GM23338 (cell line): ENCODE measurements at regions not wholly inside any gene's neighbourhood (a gene's known extent, or its start where the extent isn't known, plus 50 kb on each side); places are given as distances from the start of the nearest gene placed in this dataset.

Experiments
- ATAC-seq: fragments of 200-7000 bp; cut with Tn5 transposase; 3 replicates; pipeline ENCODE4 v1.9.1; 2020
- DNase-seq: peaks from one replicate; pipeline ENCODE4 v3.0.0-alpha.2; 2015; ENCODE audit warnings: low spot score
- H2AFZ ChIP-seq: fragments of 200-600 bp; sonication (generic); 2 replicates; pipeline ENCODE4 v1.8.0; 2016; ENCODE audit warnings: antibody characterized with exemption, mild to moderate bottlenecking, moderate library complexity
- H3F3A ChIP-seq: fragments of 200-600 bp; sonication (generic); replicated peaks from 2 replicates; pipeline ENCODE4 v1.8.0; 2017; ENCODE audit warnings: antibody characterized with exemption, mixed run types, low read depth
- H3K27ac ChIP-seq: fragments of 200-600 bp; sonication (generic); 2 replicates; pipeline ENCODE4 v1.6.1; 2016; ENCODE audit warnings: low read depth
- H3K27me3 ChIP-seq: fragments of 200-600 bp; sonication (generic); 2 replicates; pipeline ENCODE4 v1.8.0; 2016; ENCODE audit warnings: mild to moderate bottlenecking, mixed run types, moderate library complexity; ENCODE audit not compliant: insufficient read depth
- H3K36me3 ChIP-seq: fragments of 200-600 bp; sonication (generic); 2 replicates; pipeline ENCODE4 v1.8.0; 2016; ENCODE audit warnings: mild to moderate bottlenecking; ENCODE audit not compliant: insufficient read depth
- H3K4me1 ChIP-seq: fragments of 200-600 bp; sonication (generic); 2 replicates; pipeline ENCODE4 v1.8.0; 2016; ENCODE audit warnings: mild to moderate bottlenecking, moderate library complexity; ENCODE audit not compliant: insufficient read depth
- H3K4me2 ChIP-seq: fragments of 200-600 bp; sonication (generic); 2 replicates; pipeline ENCODE4 v1.7.1; 2017; ENCODE audit warnings: mixed run types
- H3K4me3 ChIP-seq: fragments of 200-600 bp; sonication (generic); 2 replicates; pipeline ENCODE4 v1.6.1; 2016; ENCODE audit warnings: mixed run types
- H3K79me2 ChIP-seq: fragments of 200-600 bp; sonication (generic); replicated peaks from 2 replicates; pipeline ENCODE4 v1.8.0; 2017; ENCODE audit warnings: mild to moderate bottlenecking; ENCODE audit not compliant: insufficient read depth
- H3K9me2 ChIP-seq: fragments of 200-600 bp; sonication (generic); 2 replicates; pipeline ENCODE4 v1.8.0; 2017; ENCODE audit not compliant: insufficient read depth
- H4K20me1 ChIP-seq: fragments of 200-600 bp; sonication (generic); replicated peaks from 2 replicates; pipeline ENCODE4 v1.8.0; 2017; ENCODE audit warnings: mild to moderate bottlenecking; ENCODE audit not compliant: insufficient read depth
- H3K27ac Mint-ChIP-seq: 2 replicates; pipeline ENCODE4 v1.8.0; 2020; ENCODE audit warnings: inconsistent platforms, mild to moderate bottlenecking, moderate library complexity, mixed read lengths
- H3K27me3 Mint-ChIP-seq: 3 replicates; pipeline ENCODE4 v1.8.0; 2022; ENCODE audit warnings: low read depth, mild to moderate bottlenecking, moderate library complexity, mixed read lengths, inconsistent platforms; ENCODE audit not compliant: insufficient read depth, poor library complexity
- H3K36me3 Mint-ChIP-seq: 3 replicates; pipeline ENCODE4 v1.8.0; 2021; ENCODE audit warnings: low read depth, mild to moderate bottlenecking, inconsistent platforms, moderate library complexity, mixed read lengths
- H3K4me1 Mint-ChIP-seq: 3 replicates; pipeline ENCODE4 v1.8.0; 2020; ENCODE audit warnings: mild to moderate bottlenecking, inconsistent platforms, mixed read lengths
- H3K4me3 Mint-ChIP-seq: 3 replicates; pipeline ENCODE4 v1.8.0; 2021; ENCODE audit warnings: moderate library complexity, mild to moderate bottlenecking, inconsistent platforms, mixed read lengths
- H3K9me3 Mint-ChIP-seq: 3 replicates; pipeline ENCODE4 v1.8.0; 2020; ENCODE audit warnings: moderate library complexity, mild to moderate bottlenecking, inconsistent platforms, mixed read lengths
- CREB1 ChIP-seq: fragments of 250-450 bp; sonication (Bioruptor Pico); IDR thresholded peaks from 2 replicates; pipeline ENCODE4 v1.5.0; 2020; ENCODE audit warnings: low read depth, mild to moderate bottlenecking, moderate library complexity
- EZH2 ChIP-seq: fragments of 200-600 bp; sonication (generic); IDR thresholded peaks from one replicate; pipeline ENCODE4 v1.8.0; 2017; ENCODE audit warnings: antibody characterized with exemption, mild to moderate bottlenecking, low read depth; ENCODE audit not compliant: unreplicated experiment
- EZH2phosphoT487 ChIP-seq: fragments of 200-600 bp; sonication (generic); IDR thresholded peaks from one replicate; pipeline ENCODE4 v1.8.1; 2018; ENCODE audit warnings: antibody characterized with exemption; ENCODE audit not compliant: unreplicated experiment
- JUNB ChIP-seq: IDR thresholded peaks from one replicate; pipeline ENCODE4 v1.6.1; 2016; ENCODE audit warnings: antibody characterized with exemption; ENCODE audit not compliant: unreplicated experiment
- NANOG ChIP-seq: IDR thresholded peaks from 2 replicates; pipeline ENCODE4 v1.6.1; 2016; ENCODE audit warnings: antibody characterized with exemption, borderline replicate concordance
- POLR2AphosphoS5 ChIP-seq: IDR thresholded peaks from 2 replicates; pipeline ENCODE4 v1.6.1; 2016; ENCODE audit warnings: antibody characterized with exemption, low read depth
- STAT1 ChIP-seq: IDR thresholded peaks from one replicate; pipeline ENCODE4 v1.6.1; 2016; ENCODE audit warnings: antibody characterized with exemption; ENCODE audit not compliant: unreplicated experiment
- ZNF114 ChIP-seq: fragments of 250-450 bp; sonication (Bioruptor Pico); IDR thresholded peaks from 2 replicates; pipeline ENCODE4 v1.5.0; 2020; ENCODE audit warnings: mild to moderate bottlenecking, moderate library complexity
- ZNF331 ChIP-seq: fragments of 250-450 bp; sonication (Bioruptor Pico); IDR thresholded peaks from 2 replicates; pipeline ENCODE4 v1.5.0; 2020; ENCODE audit warnings: low read depth, mild to moderate bottlenecking, moderate library complexity
- TF ChIP-seq, protein P1 (sequence below): IDR thresholded peaks from 2 replicates; pipeline ENCODE4 v1.6.1; 2016; ENCODE audit warnings: antibody characterized with exemption
- TF ChIP-seq, protein P2 (sequence below): fragments of 250-450 bp; sonication (Bioruptor Pico); IDR thresholded peaks from 2 replicates; pipeline ENCODE4 v1.5.0; 2020; ENCODE audit warnings: mild to moderate bottlenecking, moderate library complexity
- TF ChIP-seq, protein P3 (sequence below): IDR thresholded peaks from one replicate; pipeline ENCODE4 v1.6.1; 2018; ENCODE audit warnings: antibody characterized with exemption; ENCODE audit not compliant: unreplicated experiment
- TF ChIP-seq, protein P4 (sequence below), 2 experiments: fragments of 200-600 bp in 1 of 2; sonication (generic) in 1 of 2; conservative IDR thresholded peaks; 2 replicates each; pipeline versions ENCODE4 v1.5.1 to v1.6.1; 2016 to 2017; ENCODE audit warnings: antibody characterized with exemption in 2 of 2, low read depth in 2 of 2, mild to moderate bottlenecking in 2 of 2, moderate library complexity in 1 of 2

DNA sequence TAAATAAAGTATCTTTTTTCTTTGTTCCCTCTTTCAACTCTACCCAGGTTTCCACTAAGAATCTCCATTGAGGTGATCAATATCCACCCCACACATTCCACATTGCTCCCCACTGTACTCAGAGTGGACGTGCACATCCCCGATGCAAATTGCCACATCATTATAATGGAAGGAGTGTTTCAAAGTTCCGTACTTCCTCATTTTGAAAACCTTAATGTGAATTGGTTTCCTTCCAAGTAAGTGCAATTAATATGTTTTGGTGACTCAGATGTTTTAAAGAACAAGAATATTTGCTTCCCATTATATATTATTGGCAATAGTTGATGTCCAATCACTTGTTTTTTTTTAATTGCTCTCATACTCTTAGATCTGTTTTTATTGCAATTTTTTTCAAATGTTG, 463.6 kb downstream of the HACE1 start:
- no peak overlapping the region for H3K4me3 Mint-ChIP-seq
- Histone ChIP-seq H3K36me3 (no peaks in the 10 kb centered on the region), H3K27me3 (no peaks in the 10 kb centered on the region), H3K9me2 (no peaks in the 10 kb centered on the region), H3K4me1 (no peaks in the 10 kb centered on the region), H3F3A (no peaks in the 10 kb centered on the region), H4K20me1 (no peaks in the 10 kb centered on the region), H3K79me2 (no peaks in the 10 kb centered on the region), H3K4me2 (no peak overlapping the region), H2AFZ (no peak overlapping the region), H3K27ac (no peak overlapping the region), H3K4me3 (no peak overlapping the region)
- peaks cover 4% of the 10 kb centered on the region; the same call in 2 of the 3 replicates for H3K4me1 Mint-ChIP-seq
- no peak for ATAC-seq
- no peak overlapping the region for H3K27ac Mint-ChIP-seq
- no peaks in the 10 kb centered on the region for H3K36me3 Mint-ChIP-seq
- DNase-seq, result no peak
- H3K9me3 Mint-ChIP-seq, result no peaks in the 10 kb centered on the region
- TF ChIP-seq CREB1 (CRISPR knock-in tag), result no peak
- TF ChIP-seq, protein P1, sequence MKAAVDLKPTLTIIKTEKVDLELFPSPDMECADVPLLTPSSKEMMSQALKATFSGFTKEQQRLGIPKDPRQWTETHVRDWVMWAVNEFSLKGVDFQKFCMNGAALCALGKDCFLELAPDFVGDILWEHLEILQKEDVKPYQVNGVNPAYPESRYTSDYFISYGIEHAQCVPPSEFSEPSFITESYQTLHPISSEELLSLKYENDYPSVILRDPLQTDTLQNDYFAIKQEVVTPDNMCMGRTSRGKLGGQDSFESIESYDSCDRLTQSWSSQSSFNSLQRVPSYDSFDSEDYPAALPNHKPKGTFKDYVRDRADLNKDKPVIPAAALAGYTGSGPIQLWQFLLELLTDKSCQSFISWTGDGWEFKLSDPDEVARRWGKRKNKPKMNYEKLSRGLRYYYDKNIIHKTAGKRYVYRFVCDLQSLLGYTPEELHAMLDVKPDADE, result no peak
- TF ChIP-seq ZNF331 (CRISPR knock-in tag), result no peak
- TF ChIP-seq EZH2phosphoT487, result no peak
- no peak for TF ChIP-seq POLR2AphosphoS5
- no peak for TF ChIP-seq EZH2
- TF ChIP-seq NANOG, result no peak
- TF ChIP-seq, protein P2, sequence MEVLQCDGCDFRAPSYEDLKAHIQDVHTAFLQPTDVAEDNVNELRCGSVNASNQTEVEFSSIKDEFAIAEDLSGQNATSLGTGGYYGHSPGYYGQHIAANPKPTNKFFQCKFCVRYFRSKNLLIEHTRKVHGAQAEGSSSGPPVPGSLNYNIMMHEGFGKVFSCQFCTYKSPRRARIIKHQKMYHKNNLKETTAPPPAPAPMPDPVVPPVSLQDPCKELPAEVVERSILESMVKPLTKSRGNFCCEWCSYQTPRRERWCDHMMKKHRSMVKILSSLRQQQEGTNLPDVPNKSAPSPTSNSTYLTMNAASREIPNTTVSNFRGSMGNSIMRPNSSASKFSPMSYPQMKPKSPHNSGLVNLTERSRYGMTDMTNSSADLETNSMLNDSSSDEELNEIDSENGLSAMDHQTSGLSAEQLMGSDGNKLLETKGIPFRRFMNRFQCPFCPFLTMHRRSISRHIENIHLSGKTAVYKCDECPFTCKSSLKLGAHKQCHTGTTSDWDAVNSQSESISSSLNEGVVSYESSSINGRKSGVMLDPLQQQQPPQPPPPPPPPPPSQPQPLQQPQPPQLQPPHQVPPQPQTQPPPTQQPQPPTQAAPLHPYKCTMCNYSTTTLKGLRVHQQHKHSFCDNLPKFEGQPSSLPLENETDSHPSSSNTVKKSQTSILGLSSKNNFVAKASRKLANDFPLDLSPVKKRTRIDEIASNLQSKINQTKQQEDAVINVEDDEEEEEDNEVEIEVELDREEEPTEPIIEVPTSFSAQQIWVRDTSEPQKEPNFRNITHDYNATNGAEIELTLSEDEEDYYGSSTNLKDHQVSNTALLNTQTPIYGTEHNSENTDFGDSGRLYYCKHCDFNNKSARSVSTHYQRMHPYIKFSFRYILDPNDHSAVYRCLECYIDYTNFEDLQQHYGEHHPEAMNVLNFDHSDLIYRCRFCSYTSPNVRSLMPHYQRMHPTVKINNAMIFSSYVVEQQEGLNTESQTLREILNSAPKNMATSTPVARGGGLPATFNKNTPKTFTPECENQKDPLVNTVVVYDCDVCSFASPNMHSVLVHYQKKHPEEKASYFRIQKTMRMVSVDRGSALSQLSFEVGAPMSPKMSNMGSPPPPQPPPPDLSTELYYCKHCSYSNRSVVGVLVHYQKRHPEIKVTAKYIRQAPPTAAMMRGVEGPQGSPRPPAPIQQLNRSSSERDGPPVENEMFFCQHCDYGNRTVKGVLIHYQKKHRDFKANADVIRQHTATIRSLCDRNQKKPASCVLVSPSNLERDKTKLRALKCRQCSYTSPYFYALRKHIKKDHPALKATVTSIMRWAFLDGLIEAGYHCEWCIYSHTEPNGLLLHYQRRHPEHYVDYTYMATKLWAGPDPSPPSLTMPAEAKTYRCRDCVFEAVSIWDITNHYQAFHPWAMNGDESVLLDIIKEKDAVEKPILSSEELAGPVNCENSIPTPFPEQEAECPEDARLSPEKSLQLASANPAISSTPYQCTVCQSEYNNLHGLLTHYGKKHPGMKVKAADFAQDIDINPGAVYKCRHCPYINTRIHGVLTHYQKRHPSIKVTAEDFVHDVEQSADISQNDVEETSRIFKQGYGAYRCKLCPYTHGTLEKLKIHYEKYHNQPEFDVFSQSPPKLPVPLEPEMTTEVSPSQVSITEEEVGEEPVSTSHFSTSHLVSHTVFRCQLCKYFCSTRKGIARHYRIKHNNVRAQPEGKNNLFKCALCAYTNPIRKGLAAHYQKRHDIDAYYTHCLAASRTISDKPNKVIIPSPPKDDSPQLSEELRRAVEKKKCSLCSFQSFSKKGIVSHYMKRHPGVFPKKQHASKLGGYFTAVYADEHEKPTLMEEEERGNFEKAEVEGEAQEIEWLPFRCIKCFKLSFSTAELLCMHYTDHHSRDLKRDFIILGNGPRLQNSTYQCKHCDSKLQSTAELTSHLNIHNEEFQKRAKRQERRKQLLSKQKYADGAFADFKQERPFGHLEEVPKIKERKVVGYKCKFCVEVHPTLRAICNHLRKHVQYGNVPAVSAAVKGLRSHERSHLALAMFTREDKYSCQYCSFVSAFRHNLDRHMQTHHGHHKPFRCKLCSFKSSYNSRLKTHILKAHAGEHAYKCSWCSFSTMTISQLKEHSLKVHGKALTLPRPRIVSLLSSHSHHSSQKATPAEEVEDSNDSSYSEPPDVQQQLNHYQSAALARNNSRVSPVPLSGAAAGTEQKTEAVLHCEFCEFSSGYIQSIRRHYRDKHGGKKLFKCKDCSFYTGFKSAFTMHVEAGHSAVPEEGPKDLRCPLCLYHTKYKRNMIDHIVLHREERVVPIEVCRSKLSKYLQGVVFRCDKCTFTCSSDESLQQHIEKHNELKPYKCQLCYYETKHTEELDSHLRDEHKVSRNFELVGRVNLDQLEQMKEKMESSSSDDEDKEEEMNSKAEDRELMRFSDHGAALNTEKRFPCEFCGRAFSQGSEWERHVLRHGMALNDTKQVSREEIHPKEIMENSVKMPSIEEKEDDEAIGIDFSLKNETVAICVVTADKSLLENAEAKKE (CRISPR knock-in tag), result no peak
- TF ChIP-seq, protein P3, sequence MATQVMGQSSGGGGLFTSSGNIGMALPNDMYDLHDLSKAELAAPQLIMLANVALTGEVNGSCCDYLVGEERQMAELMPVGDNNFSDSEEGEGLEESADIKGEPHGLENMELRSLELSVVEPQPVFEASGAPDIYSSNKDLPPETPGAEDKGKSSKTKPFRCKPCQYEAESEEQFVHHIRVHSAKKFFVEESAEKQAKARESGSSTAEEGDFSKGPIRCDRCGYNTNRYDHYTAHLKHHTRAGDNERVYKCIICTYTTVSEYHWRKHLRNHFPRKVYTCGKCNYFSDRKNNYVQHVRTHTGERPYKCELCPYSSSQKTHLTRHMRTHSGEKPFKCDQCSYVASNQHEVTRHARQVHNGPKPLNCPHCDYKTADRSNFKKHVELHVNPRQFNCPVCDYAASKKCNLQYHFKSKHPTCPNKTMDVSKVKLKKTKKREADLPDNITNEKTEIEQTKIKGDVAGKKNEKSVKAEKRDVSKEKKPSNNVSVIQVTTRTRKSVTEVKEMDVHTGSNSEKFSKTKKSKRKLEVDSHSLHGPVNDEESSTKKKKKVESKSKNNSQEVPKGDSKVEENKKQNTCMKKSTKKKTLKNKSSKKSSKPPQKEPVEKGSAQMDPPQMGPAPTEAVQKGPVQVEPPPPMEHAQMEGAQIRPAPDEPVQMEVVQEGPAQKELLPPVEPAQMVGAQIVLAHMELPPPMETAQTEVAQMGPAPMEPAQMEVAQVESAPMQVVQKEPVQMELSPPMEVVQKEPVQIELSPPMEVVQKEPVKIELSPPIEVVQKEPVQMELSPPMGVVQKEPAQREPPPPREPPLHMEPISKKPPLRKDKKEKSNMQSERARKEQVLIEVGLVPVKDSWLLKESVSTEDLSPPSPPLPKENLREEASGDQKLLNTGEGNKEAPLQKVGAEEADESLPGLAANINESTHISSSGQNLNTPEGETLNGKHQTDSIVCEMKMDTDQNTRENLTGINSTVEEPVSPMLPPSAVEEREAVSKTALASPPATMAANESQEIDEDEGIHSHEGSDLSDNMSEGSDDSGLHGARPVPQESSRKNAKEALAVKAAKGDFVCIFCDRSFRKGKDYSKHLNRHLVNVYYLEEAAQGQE, result no peak
- no peak for TF ChIP-seq JUNB
- TF ChIP-seq STAT1, result no peak
- TF ChIP-seq, protein P4, sequence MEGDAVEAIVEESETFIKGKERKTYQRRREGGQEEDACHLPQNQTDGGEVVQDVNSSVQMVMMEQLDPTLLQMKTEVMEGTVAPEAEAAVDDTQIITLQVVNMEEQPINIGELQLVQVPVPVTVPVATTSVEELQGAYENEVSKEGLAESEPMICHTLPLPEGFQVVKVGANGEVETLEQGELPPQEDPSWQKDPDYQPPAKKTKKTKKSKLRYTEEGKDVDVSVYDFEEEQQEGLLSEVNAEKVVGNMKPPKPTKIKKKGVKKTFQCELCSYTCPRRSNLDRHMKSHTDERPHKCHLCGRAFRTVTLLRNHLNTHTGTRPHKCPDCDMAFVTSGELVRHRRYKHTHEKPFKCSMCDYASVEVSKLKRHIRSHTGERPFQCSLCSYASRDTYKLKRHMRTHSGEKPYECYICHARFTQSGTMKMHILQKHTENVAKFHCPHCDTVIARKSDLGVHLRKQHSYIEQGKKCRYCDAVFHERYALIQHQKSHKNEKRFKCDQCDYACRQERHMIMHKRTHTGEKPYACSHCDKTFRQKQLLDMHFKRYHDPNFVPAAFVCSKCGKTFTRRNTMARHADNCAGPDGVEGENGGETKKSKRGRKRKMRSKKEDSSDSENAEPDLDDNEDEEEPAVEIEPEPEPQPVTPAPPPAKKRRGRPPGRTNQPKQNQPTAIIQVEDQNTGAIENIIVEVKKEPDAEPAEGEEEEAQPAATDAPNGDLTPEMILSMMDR (conservative IDR thresholded peaks at IDR 0.05; ENCODE audit: low read depth in 2 of 2), result no peak
- no peak for TF ChIP-seq ZNF114 (CRISPR knock-in tag)
- no peaks in the 10 kb centered on the region for H3K27me3 Mint-ChIP-seq
